K562 (cell line): ENCODE measurements at regions not wholly inside any gene's neighbourhood (a gene's known extent, or its start where the extent isn't known, plus 50 kb on each side); places are given as distances from the start of the nearest gene placed in this dataset.

Source experiments
- ATAC-seq: fragments of 200-7000 bp; cut with Tn5 transposase; 3 replicates; pipeline ENCODE4 v1.9.1; 2020; ENCODE audit warnings: moderate library complexity
- BruUV-seq: library from RNA; stranded (reverse); fragments of 400-500 nt; replicated peaks from 2 replicates; lab custom pipeline; 2021; lab: Mats Ljungman, UMichigan
- CTCF ChIA-PET: fragments of 300-600 bp; formaldehyde crosslinking; extraction: SDS; loops from one replicate; lab custom pipeline; 2021; ENCODE audit warnings: low intra/inter-chr PET ratio; lab: Yijun Ruan, JAX
- POLR2A ChIA-PET: fragments of 300-600, 350-650 bp; sonication (Branson Sonifier 250); formaldehyde crosslinking; extraction: SDS; loops from one replicate; lab custom pipeline; 2021; ENCODE audit warnings: antibody characterized with exemption, inconsistent platforms; lab: Yijun Ruan, JAX
- DNase-seq, 4 experiments: peaks; one replicate each; pipeline versions ENCODE4 v3.0.0 to v3.0.0-alpha.2; 2011 to 2018; ENCODE audit warnings: low spot score in 3 of 4, mixed read lengths in 3 of 4; ENCODE audit errors: extremely low read depth in 1 of 4
- FAIRE-seq: peaks from 2 replicates; lab custom pipeline; 2011; peaks lifted over from hg19 to GRCh38; lab: Jason Lieb, UNC
- H2AFZ ChIP-seq: 2 replicates; pipeline ENCODE4 v1.6.0; 2011; ENCODE audit warnings: low read depth, low read length, control low read depth, inconsistent platforms
- H3K27ac ChIP-seq: fragments of 200-600 bp; 3 replicates; pipeline ENCODE4 v1.8.0; 2011; ENCODE audit warnings: low read depth, mild to moderate bottlenecking, control low read depth, inconsistent platforms, low read length, moderate library complexity, mixed read lengths; ENCODE audit errors: extremely low read depth
- H3K27me3 ChIP-seq, 2 experiments: fragments of 300-600 bp in 1 of 2; 2 replicates in 1 of 2; 3 replicates in 1 of 2; pipeline versions ENCODE4 v1.6.0 to v1.8.0; 2011; ENCODE audit warnings: inconsistent platforms in 2 of 2, low read length in 2 of 2, mild to moderate bottlenecking in 1 of 2, mixed read lengths in 1 of 2, moderate library complexity in 1 of 2; ENCODE audit not compliant: control insufficient read depth in 2 of 2, insufficient read depth in 2 of 2
- H3K36me3 ChIP-seq: fragments of 300-600 bp; 3 replicates; pipeline ENCODE4 v1.8.0; 2011; ENCODE audit warnings: mild to moderate bottlenecking, low read length, inconsistent platforms; ENCODE audit not compliant: control insufficient read depth, insufficient read depth
- H3K4me1 ChIP-seq, 2 experiments: fragments of 200-600 bp in 1 of 2; replicated peaks in 1 of 2; 2 replicates in 1 of 2; 3 replicates in 1 of 2; pipeline versions ENCODE4 v1.5.1 to v1.8.0; 2011; ENCODE audit warnings: inconsistent platforms in 2 of 2, low read length in 2 of 2, mild to moderate bottlenecking in 1 of 2, mixed read lengths in 1 of 2, moderate library complexity in 1 of 2; ENCODE audit not compliant: control insufficient read depth in 2 of 2, insufficient read depth in 2 of 2
- H3K4me2 ChIP-seq: 2 replicates; pipeline ENCODE4 v1.6.1; 2011; ENCODE audit warnings: low read length, control low read depth, inconsistent platforms, mixed read lengths; ENCODE audit not compliant: insufficient read depth
- H3K4me3 ChIP-seq: fragments of 200-600 bp; sonication (generic), shearing (Covaris generic); 2 replicates; pipeline ENCODE4 v1.5.1; 2016; ENCODE audit warnings: control low read depth, inconsistent platforms
- H3K79me2 ChIP-seq: fragments of 200-600 bp; 3 replicates; pipeline ENCODE4 v1.8.0; 2011; ENCODE audit warnings: low read length, inconsistent platforms; ENCODE audit not compliant: control insufficient read depth, insufficient read depth
- H3K9ac ChIP-seq, 2 experiments: 2 replicates each; pipeline versions ENCODE4 v1.6.0 to v1.6.1; 2011; ENCODE audit warnings: low read depth in 2 of 2, low read length in 2 of 2, control low read depth in 1 of 2, inconsistent platforms in 1 of 2, mild to moderate bottlenecking in 1 of 2, mixed read lengths in 1 of 2; ENCODE audit not compliant: insufficient read depth in 1 of 2
- H3K9me1 ChIP-seq: one replicate; pipeline ENCODE4 v1.6.0; 2011; ENCODE audit warnings: inconsistent platforms, mild to moderate bottlenecking, low read length, moderate library complexity; ENCODE audit not compliant: control insufficient read depth, insufficient read depth
- H3K9me3 ChIP-seq: replicated peaks from 2 replicates; pipeline ENCODE4 v1.5.1; 2011; ENCODE audit warnings: low read depth, low read length, inconsistent platforms; ENCODE audit not compliant: control insufficient read depth, insufficient read depth
- H4K20me1 ChIP-seq: replicated peaks from 2 replicates; pipeline ENCODE4 v1.6.1; 2011; ENCODE audit warnings: low read length, inconsistent platforms, mixed read lengths; ENCODE audit not compliant: control insufficient read depth, insufficient read depth
- KDM1A ChIP-seq, 2 experiments: fragments of 450-650 bp; IDR thresholded peaks; 2 replicates each; pipeline ENCODE4 v1.6.1; 2016; ENCODE audit warnings: mild to moderate bottlenecking in 2 of 2
- SPI1 ChIP-seq: IDR thresholded peaks from 2 replicates; pipeline ENCODE4 v1.6.1; 2011; ENCODE audit warnings: low read depth, low read length, control low read depth, borderline replicate concordance
- ZNF609 ChIP-seq: sonication (generic); formaldehyde crosslinking; IDR thresholded peaks from 2 replicates; pipeline ENCODE4 v1.8.1; 2023; ENCODE audit warnings: missing genetic modification reagents, mild to moderate bottlenecking, borderline replicate concordance
- WGBS: fragments of 100-300 bp; shearing (Covaris generic); methylation state at CpG from one replicate; pipeline ENCODE4 v1.1.6; 2016; ENCODE audit warnings: low coverage, mixed read lengths; ENCODE audit not compliant: insufficient coverage; ENCODE audit errors: missing lambda C conversion rate; 5-methylcytosine and 5-hydroxymethylcytosine counted together
- in situ Hi-C: fragments of 300-500 bp; cut with MboI; formaldehyde crosslinking; loops from 4 replicates; pipeline ENCODE4 v1.15.0; 2018; ENCODE audit warnings: inconsistent platforms, mixed read lengths
- intact Hi-C: fragments of 100-400 bp; cut with micrococcal nuclease; formaldehyde crosslinking; loops from 2 replicates; pipeline ENCODE4 v1.14.2; 2022

- Histone ChIP-seq H3K79me2 (no peaks in the 10 kb centered on the region), H3K9me3 (no peaks in the 10 kb centered on the region), H2AFZ (no peak overlapping the region), H3K9me1 (no peaks in the 10 kb centered on the region), H3K4me3 (no peak overlapping the region), H3K27me3 (no peaks in the 10 kb centered on the region), H4K20me1 (no peaks in the 10 kb centered on the region), H3K27ac (no peak overlapping the region), H3K36me3 (no peaks in the 10 kb centered on the region), H3K4me2 (no peak overlapping the region), H3K9ac (no peak overlapping the region), H3K4me1 (no peaks in the 10 kb centered on the region; a peak in 2 of 5 replicates)
- DNase-seq (no peak), ATAC-seq (no peak), FAIRE-seq (no peak)
- no TSS peak for BruUV-seq
- 30% methylated on average over 9 of the region's 9 CpGs for WGBS
- ChIA-PET POLR2A (interaction anchor here (0.6 to 0.7 kb wide), 2 partner anchors 165 to 785 kb away, joined by 3 read pairs; no protein-coding TSS in a partner anchor), CTCF (no interaction called here)
- TF ChIP-seq KDM1A (IDR thresholded peaks at IDR 0.05) (no peak), SPI1 (no peak), ZNF609 (CRISPR knock-in tag) (no peak)
- intact Hi-C loops (no loop called here), in situ Hi-C loops (no loop called here)
These were observed 417.7 kb upstream of the JARID2 start for GRCh38 chr6:14828201-14828611.
